ENCODE measurements at regions not wholly inside any gene's neighbourhood (a gene's known extent, or its start where the extent isn't known, plus 50 kb on each side); places are given as distances from the start of the nearest gene placed in this dataset.

GRCh38 chr13:103844471-103844870, 778.3 kb upstream of the SLC10A2 start:
- Histone ChIP-seq H2AFZ (ENCODE audit: low read length) (no peak overlapping the region), H3K4me2 (ENCODE audit: low read length) (no peak overlapping the region), H3K36me3 (ENCODE audit: insufficient read depth, low read length) (no peaks in the 10 kb centered on the region), H3K9me3 (ENCODE audit: low read length) (no peaks in the 10 kb centered on the region), H4K20me1 (ENCODE audit: insufficient read depth, low read length) (no peaks in the 10 kb centered on the region), H3K9me2 (ENCODE audit: insufficient read depth, low read length) (no peaks in the 10 kb centered on the region), H3K27ac (ENCODE audit: low read depth, low read length, poor library complexity, severe bottlenecking) (no peak overlapping the region), H3K79me2 (ENCODE audit: insufficient read depth, low read depth, low read length) (no peaks in the 10 kb centered on the region), H3K4me3 (ENCODE audit: low read depth, low read length, poor library complexity, severe bottlenecking) (no peak overlapping the region), H3K4me1 (ENCODE audit: insufficient read depth, low read length, poor library complexity, severe bottlenecking) (no peaks in the 10 kb centered on the region)
- no peak for DNase-seq (ENCODE audit: low spot score)
- no peak for TF ChIP-seq EZH2phosphoT487 (IDR thresholded peaks at IDR 0.05; ENCODE audit: borderline replicate concordance, low read depth, low read length)
- TF ChIP-seq CTCF (conservative IDR thresholded peaks at IDR 0.05; ENCODE audit: low read length) = no peak
- intact Hi-C loops (cut with micrococcal nuclease; ENCODE audit: unreplicated experiment) = no loop called here
- CTCF ChIA-PET (ENCODE audit: unreplicated experiment) = no interaction called here
- POLR2A ChIA-PET = no interaction called here
- no TSS peak for BruUV-seq (replicated peaks)

- intact Hi-C loops (cut with micrococcal nuclease; ENCODE audit: unreplicated experiment) = no loop called here
- Histone ChIP-seq H3K4me1 (ENCODE audit: insufficient read depth, low read length, poor library complexity, severe bottlenecking) (no peaks in the 10 kb centered on the region), H3K4me2 (ENCODE audit: low read length) (no peak overlapping the region), H3K9me2 (ENCODE audit: insufficient read depth, low read length) (no peaks in the 10 kb centered on the region), H2AFZ (ENCODE audit: low read length) (no peak overlapping the region), H3K4me3 (ENCODE audit: low read depth, low read length, poor library complexity, severe bottlenecking) (no peak overlapping the region), H3K79me2 (ENCODE audit: insufficient read depth, low read depth, low read length) (no peaks in the 10 kb centered on the region), H3K27ac (ENCODE audit: low read depth, low read length, poor library complexity, severe bottlenecking) (no peak overlapping the region), H3K36me3 (ENCODE audit: insufficient read depth, low read length) (no peaks in the 10 kb centered on the region), H4K20me1 (ENCODE audit: insufficient read depth, low read length) (no peaks in the 10 kb centered on the region), H3K9me3 (ENCODE audit: low read length) (no peaks in the 10 kb centered on the region)
- ChIA-PET POLR2A (interaction anchor here (0.7 kb wide), 1 partner anchor 157 kb away, joined by 4 read pairs; no protein-coding TSS in a partner anchor), CTCF (ENCODE audit: unreplicated experiment) (no interaction called here)
- DNase-seq (ENCODE audit: low spot score) = no peak
- BruUV-seq (replicated peaks) = no TSS peak
- no peak for TF ChIP-seq EZH2phosphoT487 (IDR thresholded peaks at IDR 0.05; ENCODE audit: borderline replicate concordance, low read depth, low read length)
- TF ChIP-seq CTCF (conservative IDR thresholded peaks at IDR 0.05; ENCODE audit: low read length) = no peak
These were observed 773.2 kb upstream of the SLC10A2 start for GRCh38 chr13:103839460-103839859.

GRCh38 chr13:103835052-103835451, 768.8 kb upstream of the SLC10A2 start:
- ChIA-PET POLR2A (no interaction called here), CTCF (ENCODE audit: unreplicated experiment) (no interaction called here)
- no TSS peak for BruUV-seq (replicated peaks)
- Histone ChIP-seq H3K4me1 (ENCODE audit: insufficient read depth, low read length, poor library complexity, severe bottlenecking) (no peaks in the 10 kb centered on the region), H3K27ac (ENCODE audit: low read depth, low read length, poor library complexity, severe bottlenecking) (no peak overlapping the region), H3K36me3 (ENCODE audit: insufficient read depth, low read length) (no peaks in the 10 kb centered on the region), H3K4me2 (ENCODE audit: low read length) (no peak overlapping the region), H2AFZ (ENCODE audit: low read length) (no peak overlapping the region), H3K4me3 (ENCODE audit: low read depth, low read length, poor library complexity, severe bottlenecking) (no peak overlapping the region), H3K9me2 (ENCODE audit: insufficient read depth, low read length) (no peaks in the 10 kb centered on the region), H3K79me2 (ENCODE audit: insufficient read depth, low read depth, low read length) (no peaks in the 10 kb centered on the region), H3K9me3 (ENCODE audit: low read length) (no peaks in the 10 kb centered on the region), H4K20me1 (ENCODE audit: insufficient read depth, low read length) (no peaks in the 10 kb centered on the region)
- no peak for TF ChIP-seq CTCF (conservative IDR thresholded peaks at IDR 0.05; ENCODE audit: low read length)
- no peak for TF ChIP-seq EZH2phosphoT487 (IDR thresholded peaks at IDR 0.05; ENCODE audit: borderline replicate concordance, low read depth, low read length)
- DNase-seq (ENCODE audit: low spot score) = no peak
- intact Hi-C loops (cut with micrococcal nuclease; ENCODE audit: unreplicated experiment) = no loop called here

Measured in OCI-LY7 (cell line).